Lung (tissue), 11 donors: ENCODE measurements at regions not wholly inside any gene's neighbourhood (a gene's known extent, or its start where the extent isn't known, plus 50 kb on each side); places are given as distances from the start of the nearest gene placed in this dataset.

ENCODE experiments used
- ATAC-seq: fragments of 200-7000 bp; cut with Tn5 transposase; one replicate; pipeline ENCODE4 v1.9.1; 2020; ENCODE audit warnings: moderate number of reproducible peaks; ENCODE audit not compliant: insufficient read depth, low FRiP score
- DNase-seq, 3 donors: peaks; one replicate each; pipeline ENCODE4 v3.0.0-alpha.2; 2013 to 2017
- H3K27ac ChIP-seq, 2 donors: one replicate each; pipeline ENCODE4 v1.5.1; 2013; ENCODE audit warnings: mild to moderate bottlenecking in 2 of 2, moderate library complexity in 2 of 2, control low read depth in 1 of 2, inconsistent platforms in 1 of 2, low read depth in 1 of 2, low read length in 1 of 2
- H3K27me3 ChIP-seq, 3 donors: one replicate each; pipeline ENCODE4 v1.5.1; 2013; ENCODE audit warnings: low read length in 2 of 3; ENCODE audit not compliant: control insufficient read depth in 3 of 3, insufficient read depth in 3 of 3
- H3K36me3 ChIP-seq, 4 donors: one replicate each; pipeline ENCODE4 v1.5.1; 2013; ENCODE audit warnings: low read length in 4 of 4, mild to moderate bottlenecking in 1 of 4, moderate library complexity in 1 of 4; ENCODE audit not compliant: control insufficient read depth in 4 of 4, insufficient read depth in 4 of 4
- H3K4me1 ChIP-seq, 5 donors: one replicate each; pipeline ENCODE4 v1.5.1; 2013; ENCODE audit warnings: low read length in 5 of 5, mild to moderate bottlenecking in 2 of 5, moderate library complexity in 1 of 5; ENCODE audit not compliant: control insufficient read depth in 5 of 5, insufficient read depth in 5 of 5
- H3K4me3 ChIP-seq: one replicate; pipeline ENCODE4 v1.5.1; 2013; ENCODE audit warnings: mild to moderate bottlenecking, control low read depth, moderate library complexity
- H3K9ac ChIP-seq, 2 donors: one replicate each; pipeline ENCODE4 v1.5.1; 2013; ENCODE audit warnings: low read length in 2 of 2, control low read depth in 1 of 2; ENCODE audit not compliant: insufficient read depth in 1 of 2
- H3K9me3 ChIP-seq, 4 donors: one replicate each; pipeline ENCODE4 v1.5.1; 2013; ENCODE audit warnings: low read length in 3 of 4, mild to moderate bottlenecking in 1 of 4, moderate library complexity in 1 of 4; ENCODE audit not compliant: control insufficient read depth in 4 of 4, insufficient read depth in 3 of 4
- CTCF ChIP-seq: IDR thresholded peaks from 2 replicates; pipeline ENCODE4 v1.5.1; 2012; ENCODE audit warnings: mild to moderate bottlenecking; ENCODE audit errors: control extremely low read depth, extremely low read depth
- WGBS, 2 donors: extraction: QIAGEN DNeasy Blood & Tissue Kit; methylation state at CpG; one replicate each; pipeline ENCODE4 v1.1.7; 2013; 5-methylcytosine and 5-hydroxymethylcytosine counted together
- donor health status: control.
- donor health status: control.
- donor health status: Bipolar disorder and iron deficiency.
- donor health status: healthy.
- donor health status: DM: yes; HTN: yes; CAD: no.

- ATAC-seq: no peak
- no peak overlapping the region for H3K27ac ChIP-seq
- DNase-seq: peak in 2 of 3 donors; percentile 34 to 63
- peaks cover 0 to under 1% (median 0%) of the 10 kb centered on the region in 4 donors for H3K9me3 ChIP-seq
- no peak for TF ChIP-seq CTCF
- no peak overlapping the region for H3K9ac ChIP-seq
- H3K4me1 ChIP-seq: no peaks in the 10 kb centered on the region
- H3K4me3 ChIP-seq: no peak overlapping the region
- H3K36me3 ChIP-seq: no peaks in the 10 kb centered on the region
- whole genome bisulfite sequencing, 2 donors: 69 to 70% methylated on average over 7 of the region's 7 CpGs
- H3K27me3 ChIP-seq: no peaks in the 10 kb centered on the region
Observed at GRCh38 chr17:14552306-14552705, 251.4 kb downstream of the HS3ST3B1 start.

- H3K4me3 ChIP-seq: no peak overlapping the region
- DNase-seq (no peak), ATAC-seq (no peak)
- WGBS, 2 donors: 80 to 89% methylated on average over 2 of the region's 2 CpGs
- no peaks in the 10 kb centered on the region for H3K27me3 ChIP-seq
- H3K4me1 ChIP-seq: no peaks in the 10 kb centered on the region
- H3K9me3 ChIP-seq: peaks cover 0 to 7% (median 0%) of the 10 kb centered on the region in 4 donors
- no peak overlapping the region for H3K9ac ChIP-seq
- no peaks in the 10 kb centered on the region for H3K36me3 ChIP-seq
- H3K27ac ChIP-seq: no peak overlapping the region
- TF ChIP-seq CTCF: no peak
Observed at GRCh38 chr17:14547556-14547955, 246.7 kb downstream of the HS3ST3B1 start.

GRCh38 chr17:14547016-14547415 is 246.1 kb downstream of the HS3ST3B1 start:
- H3K27me3 ChIP-seq: no peaks in the 10 kb centered on the region
- H3K9me3 ChIP-seq: peaks cover 0 to 7% (median 0%) of the 10 kb centered on the region in 4 donors
- H3K4me1 ChIP-seq: no peaks in the 10 kb centered on the region
- H3K36me3 ChIP-seq: no peaks in the 10 kb centered on the region
- ATAC-seq: no peak
- no peak overlapping the region for H3K4me3 ChIP-seq
- no peak overlapping the region for H3K27ac ChIP-seq
- H3K9ac ChIP-seq: no peak overlapping the region
- no peak for TF ChIP-seq CTCF
- DNase-seq: no peak
- WGBS, 2 donors: 89% methylated on average over 5 of the region's 5 CpGs
